ENCODE measurements at regions not wholly inside any gene's neighbourhood (a gene's known extent, or its start where the extent isn't known, plus 50 kb on each side); places are given as distances from the start of the nearest gene placed in this dataset.
A peak's percentile ranks its signal among the peaks of the same experiment; 100 is the strongest.

DNA sequence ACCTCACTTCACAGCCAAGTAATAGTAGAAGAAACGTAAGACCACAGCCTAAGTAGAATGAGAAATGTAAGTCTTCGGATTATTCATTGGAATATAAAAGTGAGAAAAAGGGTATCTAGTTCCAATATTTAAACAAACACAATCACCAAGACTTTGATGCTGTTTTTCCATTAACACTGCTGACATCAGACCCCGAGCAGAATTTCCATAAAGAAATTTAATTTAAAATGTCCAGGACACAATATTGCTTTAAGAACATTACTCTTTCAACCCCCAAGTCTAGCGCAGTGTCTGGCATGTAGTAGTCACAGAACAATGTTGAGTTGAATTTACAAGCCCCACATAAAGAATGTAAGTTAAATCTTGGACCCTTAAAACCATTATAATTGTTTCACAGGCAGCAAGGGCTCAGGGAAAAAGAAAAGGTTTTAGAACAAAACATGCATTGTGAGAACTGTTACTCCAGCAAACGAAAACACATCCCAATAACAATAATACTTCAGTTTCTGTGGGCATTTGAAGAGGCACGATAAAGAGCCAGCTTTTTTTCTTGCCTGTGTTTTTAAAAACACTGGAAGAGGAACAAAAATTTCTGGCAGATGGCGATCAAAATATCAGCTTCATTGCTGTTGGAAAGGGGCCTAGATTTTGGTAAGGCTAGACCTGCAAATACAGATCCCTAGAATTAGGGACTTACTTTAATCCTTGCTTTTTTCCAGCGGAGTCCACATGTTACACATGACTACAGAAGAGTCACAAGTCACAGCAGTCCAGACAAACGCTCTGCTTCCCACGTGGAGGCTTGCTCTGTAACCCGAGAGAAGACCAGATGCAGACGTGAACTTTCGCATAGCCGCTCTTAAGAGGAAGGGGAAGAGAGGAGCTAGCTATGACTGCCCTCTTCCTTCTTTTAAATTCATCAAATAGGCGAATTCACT lies 77.9 kb upstream of the IGSF10 start:
- no peaks in the 10 kb centered on the region for H3K9me3 ChIP-seq (replicated peaks in 1 of 2; ENCODE audit: control insufficient read depth in 1 of 2, insufficient read depth in 1 of 2, low read length in 2 of 2)
- intact Hi-C loops (cut with micrococcal nuclease) = no loop called here
- H3K36me3 ChIP-seq (replicated peaks in 1 of 2; ENCODE audit: control insufficient read depth in 1 of 2, insufficient read depth in 2 of 2, low read length in 2 of 2) = no peaks in the 10 kb centered on the region
- H3K27me3 ChIP-seq (ENCODE audit: control insufficient read depth in 2 of 2, insufficient read depth in 2 of 2, low read length in 2 of 2) = no peaks in the 10 kb centered on the region
- H3K4me1 Mint-ChIP-seq = no peaks in the 10 kb centered on the region
- peaks cover 0 to 2% (median 0%) of the 10 kb centered on the region in 7 donors for H3K9me3 Mint-ChIP-seq
- no peaks in the 10 kb centered on the region for H3K27me3 Mint-ChIP-seq (ENCODE audit: low read depth in 3 of 3)
- no peaks in the 10 kb centered on the region for H4K20me1 ChIP-seq (ENCODE audit: insufficient read depth, low read length)
- peak overlapping the region; percentile 6 to 43 (median 25) for H3K4me3 ChIP-seq (replicated peaks in 1 of 3; ENCODE audit: low read depth in 2 of 3, low read length in 3 of 3)
- peak in 1 of 3 donors; percentile 15 for DNase-seq
- H3K27ac ChIP-seq (ENCODE audit: low read depth in 1 of 2, low read length in 2 of 2) = peak overlapping the region in 1 of 2 donors; percentile 20
- no peaks in the 10 kb centered on the region for H3K36me3 Mint-ChIP-seq
- no peaks in the 10 kb centered on the region for H3K4me1 ChIP-seq (ENCODE audit: control insufficient read depth in 1 of 2, insufficient read depth in 2 of 2, low read length in 2 of 2)
- peak overlapping the region; percentile 41 for H3K4me2 ChIP-seq (replicated peaks; ENCODE audit: extremely low read depth, low read length, poor library complexity, severe bottlenecking)
- WGBS (ENCODE audit: insufficient coverage) = 33% methylated on average over 1 of the region's 15 CpGs
- peak overlapping the region in 1 of 2 donors; percentile 51 for H3K4me3 Mint-ChIP-seq
- TF ChIP-seq, protein P1, sequence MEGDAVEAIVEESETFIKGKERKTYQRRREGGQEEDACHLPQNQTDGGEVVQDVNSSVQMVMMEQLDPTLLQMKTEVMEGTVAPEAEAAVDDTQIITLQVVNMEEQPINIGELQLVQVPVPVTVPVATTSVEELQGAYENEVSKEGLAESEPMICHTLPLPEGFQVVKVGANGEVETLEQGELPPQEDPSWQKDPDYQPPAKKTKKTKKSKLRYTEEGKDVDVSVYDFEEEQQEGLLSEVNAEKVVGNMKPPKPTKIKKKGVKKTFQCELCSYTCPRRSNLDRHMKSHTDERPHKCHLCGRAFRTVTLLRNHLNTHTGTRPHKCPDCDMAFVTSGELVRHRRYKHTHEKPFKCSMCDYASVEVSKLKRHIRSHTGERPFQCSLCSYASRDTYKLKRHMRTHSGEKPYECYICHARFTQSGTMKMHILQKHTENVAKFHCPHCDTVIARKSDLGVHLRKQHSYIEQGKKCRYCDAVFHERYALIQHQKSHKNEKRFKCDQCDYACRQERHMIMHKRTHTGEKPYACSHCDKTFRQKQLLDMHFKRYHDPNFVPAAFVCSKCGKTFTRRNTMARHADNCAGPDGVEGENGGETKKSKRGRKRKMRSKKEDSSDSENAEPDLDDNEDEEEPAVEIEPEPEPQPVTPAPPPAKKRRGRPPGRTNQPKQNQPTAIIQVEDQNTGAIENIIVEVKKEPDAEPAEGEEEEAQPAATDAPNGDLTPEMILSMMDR (IDR thresholded peaks at IDR 0.05) = no peak
- peak overlapping the region; percentile 38 for H2AFZ ChIP-seq (ENCODE audit: insufficient read depth, low read depth, low read length, poor library complexity, severe bottlenecking)
- no peak overlapping the region for H3K27ac Mint-ChIP-seq
- no peaks in the 10 kb centered on the region for H3K79me2 ChIP-seq (ENCODE audit: insufficient read depth, low read length)
- H3K9ac ChIP-seq (ENCODE audit: insufficient read depth, low read length, poor library complexity, severe bottlenecking) = no peak overlapping the region

DNA sequence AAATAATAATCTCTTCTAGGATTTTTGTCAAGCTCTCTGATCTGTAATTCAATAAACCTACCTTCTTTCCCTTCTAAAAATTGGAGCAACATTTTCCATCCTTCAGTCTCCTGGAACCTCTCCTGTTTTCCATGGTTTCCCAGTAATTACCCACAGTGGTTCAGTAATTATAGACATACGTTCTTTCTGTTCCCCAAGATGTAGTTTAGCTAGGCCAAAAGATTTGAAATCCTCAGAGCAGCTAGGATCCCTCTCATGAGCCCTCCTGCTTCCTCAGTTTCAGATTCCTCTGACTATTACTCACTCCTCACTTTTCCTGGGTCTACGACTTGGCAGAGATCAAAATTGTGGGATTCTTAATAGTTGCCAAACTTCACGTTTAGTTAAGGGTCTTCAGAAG lies 76.9 kb upstream of the IGSF10 start:
- Histone ChIP-seq H4K20me1 (ENCODE audit: insufficient read depth, low read length) (no peaks in the 10 kb centered on the region), H2AFZ (ENCODE audit: insufficient read depth, low read depth, low read length, poor library complexity, severe bottlenecking) (peak overlapping the region; percentile 27), H3K27ac (ENCODE audit: low read depth in 1 of 2, low read length in 2 of 2) (no peak overlapping the region), H3K4me2 (replicated peaks; ENCODE audit: extremely low read depth, low read length, poor library complexity, severe bottlenecking) (no peak overlapping the region), H3K4me3 (replicated peaks in 1 of 3; ENCODE audit: low read depth in 2 of 3, low read length in 3 of 3) (no peak overlapping the region), H3K9me3 (replicated peaks in 1 of 2; ENCODE audit: control insufficient read depth in 1 of 2, insufficient read depth in 1 of 2, low read length in 2 of 2) (no peaks in the 10 kb centered on the region), H3K27me3 (ENCODE audit: control insufficient read depth in 2 of 2, insufficient read depth in 2 of 2, low read length in 2 of 2) (no peaks in the 10 kb centered on the region), H3K36me3 (replicated peaks in 1 of 2; ENCODE audit: control insufficient read depth in 1 of 2, insufficient read depth in 2 of 2, low read length in 2 of 2) (no peaks in the 10 kb centered on the region), H3K4me1 (ENCODE audit: control insufficient read depth in 1 of 2, insufficient read depth in 2 of 2, low read length in 2 of 2) (no peaks in the 10 kb centered on the region), H3K79me2 (ENCODE audit: insufficient read depth, low read length) (no peaks in the 10 kb centered on the region), H3K9ac (ENCODE audit: insufficient read depth, low read length, poor library complexity, severe bottlenecking) (no peak overlapping the region)
- H3K36me3 Mint-ChIP-seq = no peaks in the 10 kb centered on the region
- no peak overlapping the region for H3K4me3 Mint-ChIP-seq
- H3K27me3 Mint-ChIP-seq (ENCODE audit: low read depth in 3 of 3) = no peaks in the 10 kb centered on the region
- peaks cover 0 to 5% (median 2%) of the 10 kb centered on the region in 7 donors for H3K9me3 Mint-ChIP-seq
- no peak overlapping the region for H3K27ac Mint-ChIP-seq
- DNase-seq = no peak
- TF ChIP-seq, protein P1 (IDR thresholded peaks at IDR 0.05) = no peak
- intact Hi-C loops (cut with micrococcal nuclease) = no loop called here
- H3K4me1 Mint-ChIP-seq = no peaks in the 10 kb centered on the region
- WGBS (ENCODE audit: insufficient coverage) = 40% methylated on average over 1 of the region's 3 CpGs
